Endothelial cell of umbilical vein (primary cell): ENCODE measurements at regions not wholly inside any gene's neighbourhood (a gene's known extent, or its start where the extent isn't known, plus 50 kb on each side); places are given as distances from the start of the nearest gene placed in this dataset.

ENCODE experiments used
- BruUV-seq: library from RNA; stranded (reverse); fragments of 400-500 nt; replicated peaks from 2 replicates; lab custom pipeline; 2021; lab: Mats Ljungman, UMichigan
- CTCF ChIA-PET: fragments of 300-600, 350-600 bp; sonication (Branson Sonifier 250); formaldehyde crosslinking; loops from one replicate; lab custom pipeline; 2021; ENCODE audit warnings: antibody characterized with exemption, inconsistent platforms; lab: Charles Lee
- POLR2A ChIA-PET: fragments of 300-600, 350-600 bp; sonication (Branson Sonifier 250); formaldehyde crosslinking; loops from one replicate; lab custom pipeline; 2021; ENCODE audit warnings: antibody characterized with exemption, inconsistent platforms; lab: Charles Lee
- DNase-seq: peaks from one replicate; pipeline ENCODE4 v3.0.0-alpha.2; 2011; ENCODE audit warnings: low read depth, low spot score
- FAIRE-seq: peaks from 2 replicates; lab custom pipeline; 2011; peaks lifted over from hg19 to GRCh38; lab: Jason Lieb, UNC
- H2AFZ ChIP-seq: 2 replicates; pipeline ENCODE4 v1.6.0; 2012; ENCODE audit warnings: low read depth, low read length, control low read depth, inconsistent platforms
- H3K27ac ChIP-seq: 2 replicates; pipeline ENCODE4 v1.5.1; 2011; ENCODE audit warnings: low read depth, mild to moderate bottlenecking, control low read depth, low read length, moderate library complexity; ENCODE audit not compliant: insufficient read depth
- H3K27me3 ChIP-seq, 2 experiments: 2 replicates each; pipeline versions ENCODE4 v1.6.0 to v1.6.1; 2011; ENCODE audit warnings: low read length in 2 of 2, mixed read lengths in 1 of 2; ENCODE audit not compliant: control insufficient read depth in 2 of 2, insufficient read depth in 2 of 2
- H3K36me3 ChIP-seq, 2 experiments: 2 replicates in 1 of 2; 3 replicates in 1 of 2; pipeline ENCODE4 v1.5.1; 2011; ENCODE audit warnings: low read length in 2 of 2, mild to moderate bottlenecking in 1 of 2, moderate library complexity in 1 of 2; ENCODE audit not compliant: control insufficient read depth in 2 of 2, insufficient read depth in 2 of 2; ENCODE audit errors: extremely low read depth in 1 of 2
- H3K4me1 ChIP-seq: 3 replicates; pipeline ENCODE4 v1.5.1; 2011; ENCODE audit warnings: mild to moderate bottlenecking, low read length; ENCODE audit not compliant: control insufficient read depth, insufficient read depth; ENCODE audit errors: extremely low read depth
- H3K4me2 ChIP-seq: 2 replicates; pipeline ENCODE4 v1.6.1; 2011; ENCODE audit warnings: low read length, control low read depth, mixed read lengths; ENCODE audit not compliant: insufficient read depth
- H3K4me3 ChIP-seq, 3 experiments: fragments of 200-600 bp in 1 of 3; sonication (generic), shearing (Covaris generic) in 1 of 3; replicated peaks in 1 of 3; 2 replicates each; pipeline ENCODE4 v1.5.1; 2011 to 2016; ENCODE audit warnings: control low read depth in 3 of 3, low read length in 3 of 3, mild to moderate bottlenecking in 2 of 3, inconsistent platforms in 1 of 3, low read depth in 1 of 3, moderate library complexity in 1 of 3; ENCODE audit not compliant: insufficient read depth in 1 of 3
- H3K79me2 ChIP-seq: 2 replicates; pipeline ENCODE4 v1.6.0; 2012; ENCODE audit warnings: low read length, inconsistent platforms; ENCODE audit not compliant: control insufficient read depth, insufficient read depth
- H3K9ac ChIP-seq: replicated peaks from 2 replicates; pipeline ENCODE3; 2011; ENCODE audit warnings: low read length, control low read depth; ENCODE audit not compliant: insufficient read depth; ENCODE audit errors: extremely low read depth
- H3K9me1 ChIP-seq: replicated peaks from 3 replicates; pipeline ENCODE4 v1.6.0; 2011; ENCODE audit warnings: mild to moderate bottlenecking, low read length; ENCODE audit not compliant: control insufficient read depth, insufficient read depth; ENCODE audit errors: extremely low read depth
- H3K9me3 ChIP-seq: replicated peaks from 2 replicates; pipeline ENCODE4 v1.5.1; 2012; ENCODE audit warnings: low read length, inconsistent platforms; ENCODE audit not compliant: control insufficient read depth, insufficient read depth
- H4K20me1 ChIP-seq: replicated peaks from 2 replicates; pipeline ENCODE3; 2011; ENCODE audit warnings: mild to moderate bottlenecking, low read length; ENCODE audit not compliant: control insufficient read depth, insufficient read depth; ENCODE audit errors: extremely low read depth
- CTCF ChIP-seq, 2 donors: IDR thresholded peaks; 1 replicate in 1 of 2; 2 replicates in 1 of 2; pipeline ENCODE4 v1.5.1; 2011; ENCODE audit warnings: low read length in 2 of 2, mild to moderate bottlenecking in 2 of 2, moderate library complexity in 2 of 2, control low read depth in 1 of 2, inconsistent platforms in 1 of 2, low read depth in 1 of 2; ENCODE audit not compliant: insufficient read depth in 1 of 2; ENCODE audit errors: extremely low read depth in 1 of 2
- EZH2 ChIP-seq: IDR thresholded peaks from 2 replicates; pipeline ENCODE4 v1.6.1; 2012; ENCODE audit warnings: borderline replicate concordance, low read depth, mild to moderate bottlenecking, moderate library complexity, low read length, inconsistent platforms; ENCODE audit not compliant: severe bottlenecking
- FOS ChIP-seq: IDR thresholded peaks from 2 replicates; pipeline ENCODE4 v1.6.1; 2011; ENCODE audit warnings: mild to moderate bottlenecking, low read length, moderate library complexity, borderline replicate concordance; ENCODE audit not compliant: insufficient read depth
- GATA2 ChIP-seq: IDR thresholded peaks from 2 replicates; pipeline ENCODE4 v1.7.0; 2011; ENCODE audit warnings: low read depth, mild to moderate bottlenecking, moderate library complexity, mixed read lengths, low read length; ENCODE audit not compliant: insufficient read length, insufficient read depth
- JUN ChIP-seq: IDR thresholded peaks from 2 replicates; pipeline ENCODE4 v1.6.1; 2011; ENCODE audit warnings: borderline replicate concordance, low read depth; ENCODE audit not compliant: insufficient read length, insufficient read depth
- MAX ChIP-seq: IDR thresholded peaks from 2 replicates; pipeline ENCODE4 v1.6.1; 2011; ENCODE audit not compliant: insufficient read depth, insufficient read length
- MYC ChIP-seq: IDR thresholded peaks from one replicate; pipeline ENCODE4 v1.6.1; 2011; ENCODE audit warnings: mild to moderate bottlenecking, low read depth, low read length
- POLR2A ChIP-seq: IDR thresholded peaks from 2 replicates; pipeline ENCODE4 v1.6.1; 2012; ENCODE audit warnings: low read depth, mild to moderate bottlenecking, control low read depth, low read length
- POLR2AphosphoS5 ChIP-seq: IDR thresholded peaks from 2 replicates; pipeline ENCODE4 v1.6.1; 2012; ENCODE audit warnings: low read depth, mild to moderate bottlenecking, control low read depth, low read length, moderate library complexity; ENCODE audit not compliant: insufficient read depth
- dilution Hi-C: fragments of 300-500 bp; cut with MboI; formaldehyde crosslinking; loops from one replicate; pipeline ENCODE4 v1.15.0; 2019; ENCODE audit warnings: low sequenced_read_pairs; ENCODE audit not compliant: extremely low pct_ligation_motif_present
- intact Hi-C: fragments of 100-400 bp; cut with micrococcal nuclease; formaldehyde crosslinking; loops from one replicate; pipeline ENCODE4 v1.10.0; 2022

- DNase-seq = no peak
- Histone ChIP-seq H2AFZ (no peak overlapping the region), H3K27ac (no peak overlapping the region), H3K36me3 (no peaks in the 10 kb centered on the region), H4K20me1 (no peaks in the 10 kb centered on the region), H3K4me2 (no peak overlapping the region), H3K79me2 (no peaks in the 10 kb centered on the region), H3K9me3 (no peaks in the 10 kb centered on the region), H3K4me3 (no peak overlapping the region), H3K27me3 (no peaks in the 10 kb centered on the region), H3K9ac (no peak overlapping the region), H3K9me1 (no peaks in the 10 kb centered on the region), H3K4me1 (no peaks in the 10 kb centered on the region)
- no peak for FAIRE-seq
- no peak for TF ChIP-seq POLR2AphosphoS5
- intact Hi-C loops (no loop called here), dilution Hi-C loops (no loop called here)
- POLR2A ChIA-PET = no interaction called here
- CTCF ChIA-PET = no interaction called here
- no TSS peak for BruUV-seq
Observed at GRCh38 chr4:100269446-100269845, 79.2 kb upstream of the DDIT4L start.

- H3K9me3 ChIP-seq = no peaks in the 10 kb centered on the region
- H3K4me1 ChIP-seq = no peaks in the 10 kb centered on the region
- H3K27me3 ChIP-seq = no peaks in the 10 kb centered on the region
- H4K20me1 ChIP-seq = no peaks in the 10 kb centered on the region
- H3K9me1 ChIP-seq = no peaks in the 10 kb centered on the region
- ChIA-PET CTCF (no interaction called here), POLR2A (no interaction called here)
- H3K79me2 ChIP-seq = no peaks in the 10 kb centered on the region
- intact Hi-C loops = no loop called here
- no TSS peak for BruUV-seq
- dilution Hi-C loops = no loop called here
- no peak overlapping the region for H3K4me3 ChIP-seq
- DNase-seq (no peak), FAIRE-seq (no peak)
- no peak overlapping the region for H3K4me2 ChIP-seq
- no peak for TF ChIP-seq EZH2
- no peak for TF ChIP-seq FOS
- no peak for TF ChIP-seq POLR2AphosphoS5
- no peak for TF ChIP-seq JUN
- no peak for TF ChIP-seq MYC
- TF ChIP-seq GATA2 = no peak
- TF ChIP-seq POLR2A = no peak
- no peak for TF ChIP-seq CTCF (IDR thresholded peaks at IDR 0.05; ENCODE audit: extremely low read depth in 1 of 2, insufficient read depth in 1 of 2, low read depth in 1 of 2, low read length in 2 of 2)
- no peak for TF ChIP-seq MAX
- H3K27ac ChIP-seq = no peak overlapping the region
- H2AFZ ChIP-seq = no peak overlapping the region
- H3K36me3 ChIP-seq = no peaks in the 10 kb centered on the region
- no peak overlapping the region for H3K9ac ChIP-seq
Observed at GRCh38 chr4:100268789-100269188, 78.5 kb upstream of the DDIT4L start.
